ENCODE measurements at regions not wholly inside any gene's neighbourhood (a gene's known extent, or its start where the extent isn't known, plus 50 kb on each side); places are given as distances from the start of the nearest gene placed in this dataset.

DNA sequence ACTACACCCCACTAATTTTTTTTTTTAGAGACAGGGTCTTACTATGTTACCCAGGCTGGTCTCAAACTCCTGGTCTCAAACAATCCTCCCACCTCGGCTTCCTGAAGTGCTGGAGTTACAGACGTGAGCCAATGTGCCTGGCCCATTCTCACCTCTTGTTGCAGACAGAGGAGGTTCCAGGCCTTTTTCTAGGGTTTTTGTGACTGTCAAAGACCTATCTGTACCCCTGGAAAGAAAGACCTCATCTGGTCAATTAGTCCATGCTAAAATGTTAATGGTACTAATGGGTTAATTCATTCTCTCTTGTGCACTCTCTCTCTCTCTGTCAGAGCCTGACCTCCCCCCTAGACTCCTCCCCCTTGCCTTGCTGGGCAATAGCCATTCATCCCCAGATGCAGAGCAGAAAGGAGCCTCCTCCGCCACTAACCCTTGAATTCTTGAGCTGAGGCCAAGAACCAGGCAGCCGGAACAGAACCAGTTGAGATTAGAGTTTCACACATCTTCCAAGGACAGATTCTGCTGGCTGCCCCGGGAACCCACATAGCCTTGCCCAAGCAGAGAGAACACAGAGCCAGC is 209.7 kb downstream of the SKIDA1 start:
- DNase-seq, result no peak

DNA sequence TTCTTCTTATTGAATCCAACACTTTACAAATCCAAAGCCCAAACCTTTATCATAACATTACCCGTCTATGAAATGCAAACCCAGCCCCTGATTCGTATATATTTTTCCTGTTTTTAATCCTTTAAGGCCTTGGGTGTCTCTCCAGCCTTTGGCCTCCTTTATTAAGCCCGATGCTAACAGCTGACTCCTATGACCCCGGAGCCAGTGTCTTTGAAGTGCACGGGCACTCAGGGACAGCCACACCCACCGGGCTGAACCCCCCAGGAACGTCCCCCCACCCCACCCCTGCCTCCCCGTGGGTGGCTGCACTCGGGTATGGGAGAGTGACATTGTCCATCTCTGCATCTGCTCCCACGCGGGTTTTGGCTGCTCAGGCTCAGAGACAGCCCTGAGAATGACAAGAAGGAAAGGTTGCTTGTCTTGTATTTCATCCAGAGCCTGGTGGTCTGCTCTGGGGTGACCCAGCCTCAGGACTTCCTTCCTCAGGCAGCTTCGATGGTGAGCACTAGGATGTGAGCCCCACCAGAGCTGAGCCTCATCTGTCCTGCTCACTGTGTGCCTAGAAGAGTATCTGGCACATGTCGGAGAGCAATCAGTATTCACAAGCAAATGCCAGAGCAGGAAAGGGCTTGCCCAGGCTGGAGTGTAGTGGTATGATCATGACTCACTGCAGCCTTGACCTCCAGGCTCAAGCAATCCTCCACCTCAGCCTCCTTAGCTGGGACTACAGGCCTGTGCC is 210.4 kb downstream of the SKIDA1 start:
- DNase-seq, result no peak

DNA sequence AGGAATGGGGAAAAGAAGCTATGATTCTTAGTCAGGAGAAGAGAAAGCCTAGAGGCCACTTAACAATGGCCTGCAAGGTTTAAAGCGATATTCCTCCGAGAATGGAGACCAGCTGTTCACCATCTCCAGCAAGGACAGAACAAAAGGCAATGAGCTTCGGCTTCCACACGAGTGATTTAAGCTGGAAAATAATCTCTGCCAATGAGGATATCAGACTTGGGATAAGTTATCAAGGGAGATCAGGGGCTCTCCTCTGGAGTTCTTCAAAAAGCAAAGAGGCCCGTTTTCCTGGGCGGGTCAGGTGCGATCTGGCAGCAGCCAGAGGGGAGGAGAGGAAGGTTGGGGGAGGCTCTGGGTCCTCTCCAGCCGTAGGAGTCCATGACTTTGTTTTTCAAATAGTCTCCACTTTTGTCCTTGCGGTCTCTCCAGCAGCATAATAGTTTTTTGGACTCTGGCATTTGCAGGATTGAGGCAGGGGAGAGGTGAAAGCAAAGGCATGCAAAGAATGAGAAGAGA is 211.3 kb downstream of the SKIDA1 start:
- no peak for DNase-seq

DNA sequence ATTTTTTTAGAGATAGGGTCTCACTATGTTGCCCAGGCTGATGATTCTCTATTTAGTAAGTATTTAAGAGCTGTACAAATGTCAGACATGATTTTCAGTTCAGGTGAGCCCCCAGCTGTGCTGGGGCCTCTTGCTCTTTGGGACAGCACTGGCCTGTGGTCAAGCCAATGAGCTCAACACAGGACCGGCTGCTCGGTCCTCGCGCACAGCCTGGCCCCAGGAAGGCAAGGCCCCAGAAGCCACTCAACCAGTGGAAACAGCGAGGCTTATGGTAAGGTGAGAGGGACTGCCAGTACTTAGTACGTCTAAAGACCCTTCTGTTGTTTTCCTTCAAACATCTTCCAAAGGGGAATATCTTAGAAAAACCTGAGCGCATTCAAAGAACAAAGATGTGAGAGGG is 211.8 kb downstream of the SKIDA1 start:
- no peak for DNase-seq

DNA sequence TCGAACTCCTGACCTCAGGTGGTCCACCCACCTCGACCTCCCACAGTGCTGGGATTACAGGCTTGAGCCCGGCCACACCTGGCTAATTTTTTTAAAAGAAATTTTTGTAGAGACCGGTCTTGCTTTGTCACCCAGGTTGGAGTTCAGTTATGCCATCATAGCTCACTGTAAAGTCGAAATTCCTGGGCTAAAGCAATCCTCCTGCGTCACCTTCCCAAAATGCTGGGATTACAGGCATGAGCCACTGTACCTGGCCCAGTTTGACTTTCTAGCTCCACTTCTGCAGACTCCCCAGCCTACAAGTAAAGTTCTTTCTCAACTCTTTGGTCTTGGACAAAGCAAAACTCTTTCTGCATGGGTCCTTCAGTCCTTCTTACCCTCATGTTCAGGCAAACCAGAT is 214.1 kb downstream of the SKIDA1 start:
- no peak for DNase-seq

DNA sequence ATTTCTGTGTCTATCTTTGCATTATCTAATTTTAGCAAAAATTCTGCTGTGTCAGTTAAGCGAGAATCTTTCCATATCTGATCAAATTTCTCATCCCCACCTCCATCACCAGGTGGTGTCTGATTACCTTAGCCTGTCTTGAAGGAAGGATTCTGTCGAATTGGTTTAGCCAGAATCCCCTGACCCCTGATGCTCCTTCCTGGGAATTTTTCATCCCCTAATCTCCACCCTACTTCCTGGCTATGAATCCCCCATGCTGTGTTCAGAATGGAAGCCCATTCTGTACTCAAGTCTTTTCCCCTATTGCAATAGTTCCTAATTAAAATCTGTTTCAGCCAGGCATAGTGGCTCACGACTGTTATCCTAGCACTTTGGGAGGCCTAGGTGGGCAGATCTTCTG is 216.1 kb downstream of the SKIDA1 start:
- DNase-seq, result no peak

DNA sequence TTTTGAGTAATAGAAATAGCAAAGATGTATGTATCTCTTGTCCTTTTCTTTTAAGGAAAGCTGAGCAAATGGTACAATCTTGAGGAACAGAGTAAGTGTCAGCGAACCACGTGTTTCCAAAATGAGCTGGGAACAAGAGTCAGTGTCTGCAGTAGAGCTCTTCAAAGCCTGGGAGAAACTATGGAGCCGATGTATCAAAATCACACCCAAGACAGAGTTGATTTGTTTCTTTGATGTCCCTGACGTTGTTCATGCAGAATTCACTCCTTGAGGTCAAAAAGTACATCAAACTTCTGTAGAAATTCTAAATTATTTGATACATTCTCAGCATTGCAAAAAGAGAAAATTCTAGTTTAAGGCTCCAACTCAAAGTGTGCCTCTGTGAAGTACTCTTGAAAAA is 216.5 kb downstream of the SKIDA1 start:
- no peak for DNase-seq

DNA sequence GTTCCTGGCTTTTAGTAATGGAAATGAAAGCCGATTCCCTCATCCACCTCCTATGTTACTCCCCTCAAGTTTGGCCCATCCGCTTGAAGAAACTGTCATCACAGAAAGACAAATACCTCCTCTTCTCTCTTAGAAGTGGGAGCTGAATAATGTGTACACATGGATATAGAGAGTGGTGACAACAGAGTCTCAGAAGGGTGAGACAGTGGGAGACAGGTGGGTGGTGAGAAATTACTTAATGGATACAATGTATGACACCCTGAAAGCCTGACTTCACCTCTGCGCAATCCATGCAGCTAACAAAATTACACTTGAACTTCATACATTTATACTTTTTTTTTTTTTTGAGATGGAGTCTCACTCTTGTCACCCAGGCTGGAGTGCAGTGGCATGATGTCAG is 217.5 kb downstream of the SKIDA1 start:
- DNase-seq, result no peak

DNA sequence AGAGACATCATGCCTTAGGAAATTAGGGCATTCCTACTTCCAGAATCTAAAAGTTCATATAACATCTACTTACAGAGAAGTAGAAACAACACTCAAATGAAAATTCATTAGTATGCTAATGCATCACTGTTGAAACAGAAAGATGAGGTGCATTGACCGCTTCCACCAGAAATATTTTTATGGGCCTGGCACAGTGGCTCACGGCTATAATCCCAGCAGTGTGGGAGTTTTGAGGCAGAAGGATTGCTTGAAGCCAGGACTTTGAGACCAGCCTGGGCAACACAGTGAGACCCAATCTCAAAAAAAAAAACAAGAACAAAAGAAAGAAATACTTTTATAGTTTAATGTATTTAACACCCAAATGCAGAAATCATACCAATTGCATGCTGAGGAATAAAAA is 220.9 kb downstream of the SKIDA1 start:
- no peak for DNase-seq

DNA sequence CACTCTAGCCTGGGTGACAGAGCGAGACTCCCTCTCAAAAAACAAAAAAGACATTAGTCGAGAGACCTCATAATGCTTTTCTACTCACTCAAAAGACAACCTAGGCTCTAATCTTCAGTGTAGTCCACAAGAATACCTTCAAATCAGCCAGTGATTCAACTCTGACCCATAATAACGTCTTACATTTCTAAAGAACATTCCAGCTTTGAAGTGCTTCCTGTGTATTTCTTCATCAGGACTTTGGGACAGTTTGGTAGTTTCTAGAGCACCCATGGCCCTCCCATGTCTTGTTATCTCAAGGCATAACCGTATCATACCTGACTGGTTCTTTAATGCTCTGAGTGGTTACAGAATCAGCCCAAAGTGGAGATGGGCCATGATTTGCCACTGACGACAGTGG is 221.3 kb downstream of the SKIDA1 start:
- DNase-seq, result no peak

DNA sequence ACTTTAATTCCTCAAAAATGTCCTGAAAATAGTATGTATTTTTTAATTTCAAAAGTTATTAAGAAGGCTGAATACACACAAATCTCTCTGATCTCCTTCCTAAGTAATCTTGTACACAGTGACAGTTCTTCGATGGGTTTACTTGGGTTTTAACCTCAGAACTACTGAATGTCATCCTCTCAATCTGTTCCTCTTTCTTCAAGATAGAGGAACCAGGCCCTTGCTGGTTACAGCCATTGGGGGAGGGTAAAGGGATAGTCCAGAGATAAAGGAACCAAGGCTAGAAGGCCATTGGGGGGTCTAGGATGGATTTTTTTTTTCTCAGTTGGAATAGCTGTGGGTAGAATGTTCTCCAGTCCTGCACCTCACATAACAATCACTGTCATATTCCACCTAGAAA is 224.9 kb downstream of the SKIDA1 start:
- peak; percentile 5 for DNase-seq

DNA sequence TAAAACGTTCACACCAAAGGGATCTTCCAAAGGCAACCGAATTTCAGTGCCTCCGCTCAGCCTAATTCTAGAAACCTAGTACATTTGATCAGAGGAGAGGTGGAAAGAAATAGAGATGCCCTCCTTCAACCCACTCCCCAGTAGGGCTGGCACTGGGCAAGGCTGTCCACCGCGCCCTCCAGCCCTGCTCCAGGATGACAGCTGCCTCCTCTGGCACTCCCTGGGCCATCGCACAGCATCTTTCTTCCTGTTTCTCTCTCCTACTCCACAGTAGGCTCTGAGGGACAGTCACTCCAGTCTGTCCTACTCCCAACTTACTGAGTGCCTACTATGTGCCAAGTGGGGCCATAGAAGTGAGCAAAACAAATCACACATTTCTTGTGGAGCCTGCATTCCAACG is 226.2 kb downstream of the SKIDA1 start:
- no peak for DNase-seq

DNA sequence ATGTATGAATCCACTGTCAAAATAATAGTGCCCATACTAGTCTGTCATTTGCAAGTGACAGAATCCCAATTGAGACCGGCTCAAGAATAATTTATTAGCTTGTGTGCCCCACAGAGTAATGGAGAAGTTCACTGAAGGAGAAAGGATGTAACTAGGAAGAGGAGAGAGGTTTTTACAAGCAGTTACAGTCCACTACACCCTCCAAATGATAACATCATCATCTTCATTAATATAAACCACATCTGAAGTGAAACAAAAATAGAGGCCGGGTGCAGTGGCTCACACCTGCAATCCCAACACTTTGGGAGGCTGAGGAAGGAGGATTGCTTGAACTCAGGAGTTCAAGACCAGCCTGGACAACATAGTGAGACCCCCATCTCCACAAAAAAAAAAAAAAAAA is 226.8 kb downstream of the SKIDA1 start:
- no peak for DNase-seq

DNA sequence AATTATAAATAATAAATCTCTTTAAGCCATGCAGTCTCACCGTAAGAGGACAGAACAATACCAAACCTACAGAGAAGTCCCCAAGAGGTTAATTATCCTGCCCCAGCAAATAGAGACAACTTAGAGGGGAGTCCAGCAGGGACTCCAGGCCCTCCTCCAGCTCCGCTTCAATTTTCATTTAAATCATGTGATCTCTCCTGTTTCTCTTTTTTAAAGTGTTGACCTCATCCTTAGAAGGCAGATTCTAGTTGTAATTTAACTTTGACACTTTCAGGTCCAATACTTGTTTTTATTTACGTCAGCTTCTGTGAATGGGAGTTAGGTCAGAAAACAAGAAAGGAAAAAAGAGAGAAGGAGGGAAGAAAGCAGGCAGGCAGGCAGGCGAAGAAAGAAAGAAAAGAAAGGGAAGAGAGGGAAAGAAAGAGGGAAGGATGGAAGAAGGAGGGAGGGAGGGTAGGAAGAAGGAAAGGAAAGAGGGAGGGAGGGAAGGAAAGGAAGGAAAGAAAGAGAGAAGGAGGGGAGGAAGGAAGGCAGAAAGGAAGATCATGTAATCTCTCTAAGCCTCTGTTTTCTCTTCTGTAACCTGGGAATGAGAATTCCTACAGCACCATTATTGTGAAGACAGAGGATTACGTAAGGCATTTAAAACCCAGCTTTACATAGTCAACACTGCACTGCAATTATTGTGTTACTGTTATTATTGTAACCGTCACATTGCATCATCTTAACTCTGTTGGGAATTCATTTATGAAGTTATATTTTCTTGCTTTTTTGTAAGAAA is 227.7 kb downstream of the SKIDA1 start:
- no peak for DNase-seq

DNA sequence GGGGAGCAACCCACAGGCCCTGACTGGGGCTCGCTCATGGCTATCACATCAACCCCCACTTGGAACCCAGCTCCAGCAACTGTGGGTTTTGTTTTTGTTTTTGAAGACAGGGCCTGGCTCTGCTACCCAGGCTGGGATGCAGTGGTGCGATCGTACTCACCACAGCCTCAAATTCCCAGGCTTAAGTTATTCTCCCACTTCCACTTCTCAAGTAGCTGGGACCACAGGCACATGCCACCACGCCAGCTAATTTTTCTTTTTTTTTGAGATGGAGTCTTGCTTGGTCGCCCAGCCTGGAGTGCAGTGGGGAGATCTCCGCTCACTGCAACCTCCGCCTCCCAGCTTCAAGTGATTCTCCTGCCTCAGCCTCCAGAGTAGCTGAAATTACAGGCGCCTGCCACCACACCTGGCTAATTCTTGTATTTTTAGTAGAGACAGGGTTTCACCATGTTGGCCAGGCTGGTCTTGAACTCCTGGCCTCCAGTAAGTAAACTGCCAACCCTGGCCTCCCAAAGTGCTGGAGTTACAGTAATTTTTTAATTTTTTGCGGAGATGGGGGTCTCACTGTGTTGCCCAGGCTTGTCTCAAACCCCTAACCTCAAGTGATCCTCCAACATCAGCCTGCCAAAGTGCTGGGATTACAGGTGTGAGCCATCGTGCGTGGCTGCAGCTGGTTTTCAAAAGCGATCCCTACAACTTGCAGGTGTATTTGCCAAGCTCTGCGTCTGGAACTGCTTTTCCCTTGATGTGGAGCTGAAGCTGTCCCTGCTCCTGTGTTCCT is 228.7 kb downstream of the SKIDA1 start:
- DNase-seq, result no peak

DNA sequence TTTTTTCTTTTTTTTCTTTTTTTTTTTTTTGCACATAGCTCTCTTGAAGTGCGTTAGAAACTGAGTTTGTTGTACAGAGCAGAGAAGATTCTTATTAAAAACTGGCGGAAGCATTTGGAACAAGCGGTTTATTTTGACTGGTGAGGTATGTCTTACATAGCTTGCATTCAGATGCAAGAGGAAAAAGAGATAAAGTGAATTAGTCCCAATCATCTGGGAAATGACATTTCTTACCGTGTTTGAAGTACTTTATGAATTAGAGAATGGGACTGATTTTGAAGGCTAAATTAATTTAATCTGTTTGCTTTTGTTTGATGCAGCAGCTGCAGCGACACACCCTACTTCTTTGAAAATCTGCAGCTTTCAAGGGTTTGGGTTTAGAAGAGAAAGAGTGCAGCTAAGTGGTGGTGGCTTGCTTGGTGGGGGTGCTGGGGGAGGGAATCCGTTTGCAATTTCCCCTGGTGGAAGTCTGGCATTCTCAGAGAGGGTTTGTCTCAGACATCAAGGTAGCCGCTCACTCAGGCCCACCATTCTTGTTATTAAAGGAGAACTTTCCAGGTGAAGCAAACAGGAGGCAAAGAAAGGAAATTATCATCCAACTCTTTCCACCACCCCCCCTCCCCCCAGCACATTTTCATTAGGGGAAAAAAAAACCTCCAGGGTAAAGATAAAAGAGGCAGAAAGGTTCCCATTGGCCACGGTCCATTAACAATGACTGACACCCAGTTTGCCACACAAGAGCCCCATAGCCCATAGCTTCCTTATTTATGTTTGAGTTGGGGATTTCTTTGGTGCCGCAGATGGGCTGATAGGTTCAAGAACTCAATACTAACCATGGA is 231.7 kb downstream of the SKIDA1 start:
- DNase-seq, result no peak

DNA sequence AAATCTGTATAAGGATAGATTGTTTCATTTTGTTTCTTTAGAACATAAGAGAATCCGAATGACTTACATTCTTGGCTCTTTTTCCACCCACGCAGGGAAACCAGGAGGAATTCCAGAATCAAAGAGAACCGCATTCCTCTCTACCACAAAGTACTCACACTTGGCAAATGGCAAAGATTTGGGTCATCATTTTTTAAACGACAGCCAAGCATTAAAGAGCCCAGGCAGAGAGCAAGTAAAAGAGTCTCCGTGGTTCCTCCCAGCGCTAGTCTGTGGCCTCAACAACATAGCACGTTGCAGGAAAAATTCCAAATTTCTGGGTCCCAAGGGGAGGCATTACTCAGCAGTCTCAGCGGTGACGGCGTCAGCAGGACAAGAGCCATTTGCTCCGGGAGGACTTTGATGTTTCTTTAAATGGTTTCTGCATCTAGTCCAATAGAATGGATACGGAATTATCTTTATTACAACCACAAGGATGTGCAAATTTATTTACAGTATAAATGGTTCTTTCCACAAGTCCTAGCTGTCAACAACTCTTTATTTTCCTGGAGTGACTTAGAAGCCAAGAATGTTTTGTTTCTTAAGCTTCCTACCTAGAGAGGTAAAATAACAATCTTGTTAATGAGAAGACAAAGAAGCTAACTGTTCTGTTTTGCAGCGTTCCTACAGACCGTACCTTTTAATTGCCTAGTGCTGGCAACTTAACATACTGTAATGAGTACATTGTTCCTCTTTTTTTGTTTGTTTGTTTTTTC is 232.5 kb downstream of the SKIDA1 start:
- DNase-seq, result no peak

DNA sequence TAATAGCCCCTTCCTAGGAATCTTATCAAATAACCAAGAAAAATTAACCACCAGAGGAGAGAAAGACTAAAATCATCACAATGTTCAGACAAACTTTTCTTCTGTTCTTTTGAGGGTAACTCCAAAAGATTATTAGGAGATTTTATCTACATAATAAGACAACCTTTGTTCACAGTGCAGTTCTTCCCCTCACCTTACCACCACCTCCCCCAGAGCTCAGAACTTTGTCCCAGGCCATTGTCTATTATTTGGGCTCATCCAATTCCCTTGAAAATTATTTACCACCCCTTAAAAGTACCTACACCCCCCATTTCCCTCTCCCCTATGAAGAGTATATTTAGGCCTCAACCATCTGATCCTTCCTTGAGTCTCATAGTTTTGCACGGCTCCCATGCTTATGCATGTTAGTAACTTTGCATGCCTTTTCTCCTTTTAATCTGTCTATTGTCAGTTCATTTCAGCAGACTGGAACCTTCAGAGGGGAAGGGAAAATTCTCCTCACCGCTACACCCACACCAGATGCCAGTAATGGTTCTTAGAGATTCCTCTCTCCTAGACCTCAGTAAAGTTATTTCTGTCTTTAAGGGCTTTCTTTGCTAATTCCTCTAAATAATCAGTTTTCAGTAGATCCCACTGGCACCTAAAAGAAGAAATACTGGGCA is 234.9 kb downstream of the SKIDA1 start:
- DNase-seq, result no peak

DNA sequence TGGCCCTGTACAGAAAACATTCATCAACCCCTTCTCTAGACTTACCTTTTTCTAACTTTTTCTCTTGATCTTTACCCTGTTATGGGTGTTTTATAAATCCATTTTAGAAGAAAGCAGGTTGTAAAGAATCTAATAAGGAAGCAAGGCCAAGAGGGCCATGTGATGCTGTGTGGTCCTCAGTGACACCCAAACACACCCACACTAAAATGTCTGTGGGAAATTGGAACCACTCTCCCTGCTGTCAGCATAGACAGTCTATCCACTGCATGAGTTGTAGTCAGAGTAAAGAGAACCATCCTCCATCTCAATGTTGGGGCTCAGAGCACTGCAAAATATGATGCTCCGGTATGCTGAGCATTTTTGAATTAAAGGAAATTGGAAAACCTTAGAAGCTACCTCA is 235.5 kb downstream of the SKIDA1 start:
- no peak for DNase-seq

DNA sequence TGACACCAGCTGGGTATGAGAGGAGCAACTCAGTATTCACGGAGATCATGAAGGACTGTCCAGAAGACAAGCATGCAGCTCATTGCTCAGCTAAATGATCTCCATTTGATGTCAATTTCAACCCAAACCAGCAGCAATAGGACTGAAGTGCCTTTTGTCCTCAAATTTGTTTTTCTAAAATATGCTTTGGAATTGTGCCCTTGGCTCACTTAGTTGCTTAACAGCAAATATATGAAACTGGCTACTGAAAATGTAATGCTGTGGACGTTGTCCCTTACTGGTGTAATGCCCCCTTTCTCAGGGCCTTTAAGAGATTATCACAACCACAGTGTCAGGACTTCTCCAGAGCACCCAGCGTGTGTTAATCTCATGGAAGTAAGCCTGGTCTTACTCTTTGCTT is 236.2 kb downstream of the SKIDA1 start:
- no peak for DNase-seq

DNA sequence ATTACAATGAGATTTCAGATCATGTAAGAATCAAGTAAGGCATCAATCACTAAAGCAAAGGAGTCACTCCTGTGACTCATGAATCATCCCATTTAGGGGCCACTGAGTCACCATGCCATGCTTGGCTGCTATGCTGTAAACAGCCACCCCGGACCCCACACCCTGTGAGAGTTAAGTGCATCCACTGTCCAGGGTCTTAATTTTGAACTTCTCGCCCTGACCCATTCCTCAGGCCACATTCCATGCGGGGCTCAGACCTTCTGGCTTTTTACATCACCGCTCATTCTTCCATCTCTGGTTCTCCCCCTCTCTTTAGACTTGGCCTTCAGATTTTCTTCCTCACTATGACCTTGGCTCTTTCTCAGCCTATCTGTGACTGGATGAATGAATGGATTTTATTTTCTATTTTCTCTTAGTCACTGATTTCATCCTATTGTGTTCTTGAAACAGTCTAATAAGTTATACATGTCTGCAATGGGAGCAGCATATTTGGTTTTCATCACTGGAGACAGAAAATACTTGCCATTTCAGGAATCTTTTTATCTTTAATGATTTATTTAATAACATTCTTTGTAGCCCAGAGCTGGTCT is 239.6 kb downstream of the SKIDA1 start:
- no peak for DNase-seq
